ENCODE measurements at regions not wholly inside any gene's neighbourhood (a gene's known extent, or its start where the extent isn't known, plus 50 kb on each side); places are given as distances from the start of the nearest gene placed in this dataset.
"Not testable (repeated sequence)": the region's sequence is repeated elsewhere in the genome, so short reads cannot be mapped to it uniquely, and the experiment has no call there.

DNA sequence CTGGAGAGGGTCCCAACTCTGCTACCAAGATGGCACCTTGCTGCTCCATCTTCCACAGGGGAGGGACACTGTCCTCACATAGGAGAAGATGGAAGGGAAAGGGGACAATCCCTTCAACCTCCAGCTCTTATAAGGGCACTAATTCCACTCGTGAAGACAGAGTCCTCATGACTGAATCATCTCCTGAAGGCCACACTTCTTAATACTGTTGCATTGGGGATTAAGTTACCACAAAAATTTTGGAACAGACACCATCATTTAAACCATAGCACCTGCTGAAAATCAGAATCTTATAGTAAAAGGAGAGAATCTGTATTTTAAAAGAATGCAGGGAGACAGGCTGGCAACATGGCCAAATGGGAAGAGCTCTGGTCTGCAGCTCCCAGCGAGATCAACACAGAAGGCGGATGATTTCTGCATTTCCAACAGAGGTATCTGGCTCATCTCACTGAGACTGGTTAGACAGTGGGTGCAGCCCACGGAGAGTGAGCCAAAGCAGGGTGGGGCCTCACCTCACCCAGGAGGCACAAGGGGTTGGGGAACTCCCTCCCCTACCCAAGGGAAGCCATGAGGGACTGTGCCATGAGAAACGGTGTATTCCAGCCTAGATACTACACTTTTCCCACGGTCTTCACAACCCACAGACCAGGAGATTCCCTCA lies 69.4 kb upstream of the LIPC start:
- no peak for DNase-seq (ENCODE audit: extremely low read depth, low read depth)
- TF ChIP-seq CTCF (IDR thresholded peaks at IDR 0.05; ENCODE audit: low read depth, low read length): no peak

- not testable (repeated sequence) for DNase-seq (ENCODE audit: extremely low read depth, low read depth)
These were observed 68.7 kb upstream of the LIPC start for GRCh38 chr15:58363118-58363517.

DNA sequence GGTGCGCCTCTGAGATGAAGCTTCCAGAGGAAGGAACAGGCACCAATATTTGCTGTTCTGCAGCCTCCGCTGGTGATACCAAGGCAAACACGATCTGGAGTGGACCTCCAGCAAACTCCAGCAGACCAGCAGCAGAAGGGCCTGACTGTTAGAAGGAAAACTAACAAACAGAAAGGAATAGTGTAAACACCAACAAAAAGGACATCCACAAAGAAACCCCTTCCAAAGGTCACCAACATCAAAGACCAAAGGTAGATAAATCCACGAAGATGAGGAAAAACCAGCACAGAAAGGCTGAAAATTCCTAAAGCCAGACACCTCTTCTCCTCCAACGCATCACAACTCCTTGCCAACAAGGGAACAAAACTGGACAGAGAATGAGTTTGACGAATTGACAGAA lies 68.1 kb upstream of the LIPC start:
- DNase-seq (ENCODE audit: extremely low read depth, low read depth): not testable (repeated sequence)

DNA sequence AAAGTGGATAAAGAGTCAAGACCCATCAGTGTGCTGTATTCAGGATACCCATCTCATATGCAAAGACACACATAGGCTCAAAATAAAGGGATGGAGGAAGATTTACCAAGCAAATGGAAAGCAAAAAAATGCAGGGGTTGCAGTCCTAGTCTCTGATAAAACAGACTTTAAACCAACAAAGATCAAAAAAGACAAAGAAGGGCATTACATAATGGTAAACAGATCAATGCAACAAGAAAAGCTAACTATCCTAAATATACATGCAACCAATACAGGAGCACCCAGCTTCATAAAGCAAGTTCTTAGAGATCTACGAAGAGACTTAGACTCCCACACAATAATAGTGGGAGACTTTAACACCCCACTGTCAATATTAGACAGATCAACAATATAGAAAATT lies 66.7 kb upstream of the LIPC start:
- not testable (repeated sequence) for DNase-seq (ENCODE audit: extremely low read depth, low read depth)

- no peak for TF ChIP-seq CTCF (IDR thresholded peaks at IDR 0.05; ENCODE audit: low read depth, low read length)
- peak; percentile 66 for DNase-seq (ENCODE audit: extremely low read depth, low read depth)
These were observed 62.5 kb upstream of the LIPC start for GRCh38 chr15:58369261-58369701.

DNA sequence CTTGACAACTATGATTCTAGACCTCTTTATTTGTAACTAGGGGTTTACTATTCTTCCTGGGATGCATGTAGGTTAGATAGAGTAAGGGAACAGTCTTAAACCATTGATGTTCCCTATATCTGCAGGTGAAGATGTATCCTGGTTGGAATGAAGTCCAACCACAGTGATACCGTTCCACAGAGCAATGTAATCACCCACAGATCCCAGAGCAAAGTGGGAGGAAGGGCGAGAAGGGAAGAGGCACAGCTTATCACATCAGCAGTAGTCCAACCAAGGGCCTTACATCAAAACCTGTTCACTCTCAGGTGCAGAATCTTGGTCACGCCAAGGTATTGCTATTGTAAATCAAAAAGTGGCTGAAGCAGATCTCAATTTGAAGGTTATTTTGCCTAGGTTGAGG lies 61.8 kb upstream of the LIPC start:
- TF ChIP-seq CTCF (IDR thresholded peaks at IDR 0.05; ENCODE audit: low read depth, low read length): no peak
- DNase-seq (ENCODE audit: extremely low read depth, low read depth): no peak

DNA sequence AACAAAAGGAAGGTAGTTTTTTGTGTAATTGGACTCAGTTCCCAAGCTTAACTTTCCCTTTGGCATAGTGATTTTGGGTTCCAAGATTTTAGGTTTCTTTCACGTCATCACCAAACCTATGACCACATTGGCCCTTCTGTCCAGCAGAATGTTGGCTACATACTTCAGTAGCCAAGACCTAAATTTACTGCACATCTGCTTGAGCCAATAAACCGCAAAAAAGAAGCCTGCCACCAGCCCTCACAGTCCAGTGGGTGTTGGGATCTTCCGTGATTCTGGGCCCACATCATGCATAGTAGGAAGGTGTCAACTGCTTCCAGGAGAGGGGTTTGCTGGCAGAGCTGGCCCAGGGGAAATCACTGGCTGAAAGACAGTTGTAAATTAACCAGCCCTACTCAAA lies 57.6 kb upstream of the LIPC start:
- TF ChIP-seq CTCF (IDR thresholded peaks at IDR 0.05; ENCODE audit: low read depth, low read length): no peak
- DNase-seq (ENCODE audit: extremely low read depth, low read depth): no peak

- no peak for TF ChIP-seq CTCF (IDR thresholded peaks at IDR 0.05; ENCODE audit: low read depth, low read length)
These were observed 54.6 kb upstream of the LIPC start for GRCh38 chr15:58377193-58377592.

DNA sequence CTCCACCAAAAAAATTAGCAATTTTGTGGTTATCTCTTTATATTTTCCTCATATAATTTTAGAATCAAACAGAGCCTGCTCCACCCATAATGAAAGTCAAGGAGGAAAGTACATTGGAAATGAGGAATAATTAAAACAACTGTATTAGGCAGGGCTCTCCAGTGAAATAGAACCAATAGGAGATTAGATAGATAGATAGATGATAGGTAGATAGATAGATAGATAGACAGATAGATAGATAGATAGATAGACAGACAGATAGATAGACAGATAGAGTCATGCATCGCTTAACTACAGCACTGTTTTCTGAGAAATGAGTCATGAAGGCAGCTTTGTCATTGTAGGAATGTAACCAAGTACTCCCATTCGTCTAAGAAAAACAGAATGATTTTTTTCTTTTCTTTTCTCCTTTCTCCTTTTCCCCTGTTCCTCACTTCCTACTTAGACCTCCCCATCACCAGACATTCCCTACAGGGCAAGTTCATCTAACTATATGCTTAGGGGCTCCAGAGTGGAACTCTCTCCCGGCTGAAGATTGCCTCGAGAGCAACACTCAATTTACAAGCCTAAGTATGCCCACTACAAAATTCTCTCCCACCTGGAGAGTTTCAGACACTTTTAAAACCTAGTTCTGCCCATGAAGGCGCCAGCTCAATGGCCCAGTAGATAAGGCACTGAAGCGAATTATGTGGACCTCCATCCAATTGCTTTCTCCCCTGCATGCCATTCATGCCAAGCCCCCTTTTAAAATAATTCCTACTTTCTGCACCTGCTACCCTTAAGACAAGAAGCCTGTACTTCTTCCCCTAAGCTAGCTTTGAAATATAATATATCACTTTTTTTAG lies 53.3 kb upstream of the LIPC start:
- DNase-seq (ENCODE audit: extremely low read depth, low read depth): no peak
- TF ChIP-seq CTCF (IDR thresholded peaks at IDR 0.05; ENCODE audit: low read depth, low read length): no peak

More at GRCh38 chr15:58377193-58377592, 54.6 kb upstream of the LIPC start:
- no peak for DNase-seq (ENCODE audit: extremely low read depth, low read depth)

DNA sequence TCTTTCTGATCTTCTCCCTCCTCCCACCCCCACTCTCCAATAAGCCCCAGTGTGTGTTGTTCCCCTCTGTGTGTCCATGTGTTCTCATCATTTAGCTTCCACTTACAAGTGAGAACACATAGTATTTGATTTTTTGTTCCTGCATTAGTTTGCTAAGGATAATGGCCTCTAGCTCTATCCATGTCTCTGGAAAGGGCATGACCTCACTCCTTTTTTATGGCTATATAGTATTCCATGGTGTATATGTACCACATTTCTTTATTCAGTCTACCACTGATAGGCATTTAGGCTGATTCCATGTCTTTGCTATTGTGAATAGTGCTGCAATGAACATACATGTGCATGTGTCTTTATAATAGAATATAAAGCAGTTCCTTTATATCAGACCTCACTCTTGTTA lies 52.3 kb upstream of the LIPC start:
- DNase-seq (ENCODE audit: extremely low read depth, low read depth): not testable (repeated sequence)
